DOHH2 (cell line): ENCODE measurements at regions not wholly inside any gene's neighbourhood (a gene's known extent, or its start where the extent isn't known, plus 50 kb on each side); places are given as distances from the start of the nearest gene placed in this dataset.

Experiments used
- H3F3A ChIP-seq: fragments of 200-600 bp; sonication (generic), shearing (Covaris generic); 2 replicates; pipeline ENCODE4 v1.6.0; 2016; ENCODE audit warnings: antibody characterized with exemption, mild to moderate bottlenecking; ENCODE audit not compliant: control insufficient read depth, insufficient read depth
- H3K27ac ChIP-seq: fragments of 200-600 bp; sonication (generic); 2 replicates; pipeline ENCODE4 v1.5.1; 2014; ENCODE audit warnings: low read depth, mild to moderate bottlenecking, low read length, moderate library complexity
- H3K27me3 ChIP-seq: fragments of 200-600 bp; sonication (generic); 2 replicates; pipeline ENCODE4 v1.6.1; 2014; ENCODE audit warnings: mild to moderate bottlenecking, low read length, mixed read lengths; ENCODE audit not compliant: control insufficient read depth
- H3K36me3 ChIP-seq: fragments of 200-600 bp; sonication (generic); 2 replicates; pipeline ENCODE4 v1.6.1; 2014; ENCODE audit warnings: mild to moderate bottlenecking, low read length, moderate library complexity, mixed read lengths; ENCODE audit not compliant: control insufficient read depth
- H3K4me1 ChIP-seq: fragments of 200-600 bp; sonication (generic); 2 replicates; pipeline ENCODE4 v1.6.1; 2014; ENCODE audit warnings: mild to moderate bottlenecking, low read length, mixed read lengths; ENCODE audit not compliant: control insufficient read depth
- H3K4me2 ChIP-seq: fragments of 200-600 bp; sonication (generic); 2 replicates; pipeline ENCODE4 v1.6.0; 2014; ENCODE audit warnings: mild to moderate bottlenecking, low read length, moderate library complexity
- H3K4me3 ChIP-seq: fragments of 200-600 bp; sonication (generic); 2 replicates; pipeline ENCODE4 v1.5.1; 2014; ENCODE audit warnings: mild to moderate bottlenecking, low read length, mixed read lengths
- H3K79me2 ChIP-seq: fragments of 200-600 bp; sonication (generic); 2 replicates; pipeline ENCODE4 v1.6.1; 2014; ENCODE audit warnings: mild to moderate bottlenecking, low read length, mixed read lengths; ENCODE audit not compliant: control insufficient read depth
- H3K9me2 ChIP-seq: fragments of 200-600 bp; sonication (generic); replicated peaks from 2 replicates; pipeline ENCODE4 v1.6.1; 2014; ENCODE audit warnings: mild to moderate bottlenecking, low read length, mixed read lengths; ENCODE audit not compliant: control insufficient read depth
- H3K9me3 ChIP-seq: fragments of 200-600 bp; sonication (generic); 2 replicates; pipeline ENCODE4 v1.6.1; 2014; ENCODE audit warnings: antibody characterized with exemption, low read length, mixed read lengths; ENCODE audit not compliant: control insufficient read depth, insufficient read depth
- H4K20me1 ChIP-seq: fragments of 200-600 bp; sonication (generic); 2 replicates; pipeline ENCODE4 v1.6.0; 2014; ENCODE audit warnings: low read depth, mild to moderate bottlenecking, antibody characterized with exemption, low read length, moderate library complexity; ENCODE audit not compliant: control insufficient read depth, insufficient read depth
- CTCF ChIP-seq: fragments of 200-600 bp; sonication (generic); IDR thresholded peaks from one replicate; pipeline ENCODE4 v1.5.1; 2014; ENCODE audit warnings: antibody characterized with exemption, mild to moderate bottlenecking, low read depth, low read length; ENCODE audit not compliant: poor library complexity, severe bottlenecking
- EZH2phosphoT487 ChIP-seq: fragments of 200-600 bp; sonication (generic); IDR thresholded peaks from 2 replicates; pipeline ENCODE4 v1.6.1; 2017; ENCODE audit warnings: borderline replicate concordance, mild to moderate bottlenecking, antibody characterized with exemption, low read length, moderate library complexity, mixed read lengths

- Histone ChIP-seq H3K79me2 (no peaks in the 10 kb centered on the region), H3K27me3 (no peaks in the 10 kb centered on the region), H4K20me1 (no peaks in the 10 kb centered on the region), H3K27ac (no peak overlapping the region), H3K36me3 (no peaks in the 10 kb centered on the region), H3F3A (no peaks in the 10 kb centered on the region), H3K9me2 (no peaks in the 10 kb centered on the region), H3K4me1 (no peaks in the 10 kb centered on the region), H3K4me3 (no peak overlapping the region), H3K4me2 (no peak overlapping the region), H3K9me3 (no peaks in the 10 kb centered on the region)
- TF ChIP-seq CTCF, result no peak
- no peak for TF ChIP-seq EZH2phosphoT487
These were observed 607.5 kb downstream of the TOX3 start for GRCh38 chr16:51939378-51939871.

GRCh38 chr16:51938861-51939260 lies 608.1 kb downstream of the TOX3 start:
- H3K9me3 ChIP-seq, result no peaks in the 10 kb centered on the region
- no peaks in the 10 kb centered on the region for H3K4me1 ChIP-seq
- H3K9me2 ChIP-seq, result no peaks in the 10 kb centered on the region
- no peaks in the 10 kb centered on the region for H3K27me3 ChIP-seq
- H4K20me1 ChIP-seq, result no peaks in the 10 kb centered on the region
- no peaks in the 10 kb centered on the region for H3K79me2 ChIP-seq
- no peak overlapping the region for H3K4me2 ChIP-seq
- no peak overlapping the region for H3K4me3 ChIP-seq
- no peak overlapping the region for H3K27ac ChIP-seq
- TF ChIP-seq EZH2phosphoT487 (no peak), CTCF (no peak)
- no peaks in the 10 kb centered on the region for H3F3A ChIP-seq
- H3K36me3 ChIP-seq, result no peaks in the 10 kb centered on the region

- Histone ChIP-seq H3K27me3 (no peaks in the 10 kb centered on the region), H3K9me3 (no peaks in the 10 kb centered on the region), H3K36me3 (no peaks in the 10 kb centered on the region), H4K20me1 (no peaks in the 10 kb centered on the region), H3K4me2 (no peak overlapping the region), H3K9me2 (no peaks in the 10 kb centered on the region), H3F3A (no peaks in the 10 kb centered on the region), H3K27ac (no peak overlapping the region), H3K4me1 (no peaks in the 10 kb centered on the region), H3K4me3 (no peak overlapping the region), H3K79me2 (no peaks in the 10 kb centered on the region)
- TF ChIP-seq CTCF, result no peak
- TF ChIP-seq EZH2phosphoT487, result no peak
These were observed 609.2 kb downstream of the TOX3 start for GRCh38 chr16:51937771-51938170.
